Activated CD4-positive, alpha-beta T cell treated with anti-CD3 and anti-CD28 coated beads for 24 hours (primary cell): ENCODE measurements at regions not wholly inside any gene's neighbourhood (a gene's known extent, or its start where the extent isn't known, plus 50 kb on each side); places are given as distances from the start of the nearest gene placed in this dataset.
"Not testable (repeated sequence)": the region's sequence is repeated elsewhere in the genome, so short reads cannot be mapped to it uniquely, and the experiment has no call there.

Experiments used
- DNase-seq, 2 donors: peaks; one replicate each; pipeline ENCODE4 v3.0.0-alpha.2; 2020; ENCODE audit warnings: low read depth in 2 of 2

DNA sequence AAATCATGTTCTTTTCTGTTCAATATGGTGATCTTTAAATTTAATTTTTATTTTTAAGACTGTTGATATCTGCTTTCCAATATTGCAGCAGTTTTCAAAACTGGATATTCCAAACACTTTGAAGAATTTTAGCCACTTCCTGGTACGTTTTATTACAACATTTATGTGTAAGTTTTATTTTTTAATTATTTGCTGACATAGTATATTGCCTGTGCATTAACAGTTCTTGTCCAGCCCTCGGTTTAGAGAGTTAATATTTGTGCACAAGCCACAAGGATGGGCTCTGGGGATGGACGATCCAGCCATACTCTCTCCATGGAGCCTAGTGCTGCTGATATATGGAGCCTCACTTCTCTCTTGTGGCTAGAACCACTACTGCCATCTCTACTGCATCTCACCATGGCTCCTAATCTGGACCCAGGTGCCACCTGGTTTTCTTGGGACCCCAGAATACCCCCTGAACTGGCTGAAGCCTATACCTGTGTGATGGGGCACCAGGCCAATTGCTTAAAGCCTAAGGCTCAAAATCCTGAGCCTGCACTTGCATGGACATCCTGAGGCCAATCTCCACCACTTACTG, 262.5 kb downstream of the RASSF9 start:
- no peak for DNase-seq

DNA sequence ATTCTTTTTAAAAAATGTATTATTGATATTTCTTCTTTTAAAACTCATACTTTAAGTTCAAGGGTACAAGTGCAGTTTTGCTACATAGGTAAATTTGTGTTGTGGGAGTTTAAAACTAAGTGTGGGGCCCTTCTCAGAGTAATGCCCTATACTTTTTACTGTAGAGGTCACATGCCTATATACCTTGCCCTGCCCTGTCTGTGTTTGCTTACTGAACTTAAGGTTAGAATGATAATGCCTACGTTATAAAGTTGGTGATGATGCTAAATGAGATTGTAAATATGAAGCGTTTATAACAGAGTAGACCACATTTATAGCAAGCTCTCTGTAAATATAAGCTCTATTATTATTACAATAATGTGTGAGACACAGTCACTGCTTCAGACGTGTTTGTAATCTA, 261.9 kb downstream of the RASSF9 start:
- no peak for DNase-seq

DNA sequence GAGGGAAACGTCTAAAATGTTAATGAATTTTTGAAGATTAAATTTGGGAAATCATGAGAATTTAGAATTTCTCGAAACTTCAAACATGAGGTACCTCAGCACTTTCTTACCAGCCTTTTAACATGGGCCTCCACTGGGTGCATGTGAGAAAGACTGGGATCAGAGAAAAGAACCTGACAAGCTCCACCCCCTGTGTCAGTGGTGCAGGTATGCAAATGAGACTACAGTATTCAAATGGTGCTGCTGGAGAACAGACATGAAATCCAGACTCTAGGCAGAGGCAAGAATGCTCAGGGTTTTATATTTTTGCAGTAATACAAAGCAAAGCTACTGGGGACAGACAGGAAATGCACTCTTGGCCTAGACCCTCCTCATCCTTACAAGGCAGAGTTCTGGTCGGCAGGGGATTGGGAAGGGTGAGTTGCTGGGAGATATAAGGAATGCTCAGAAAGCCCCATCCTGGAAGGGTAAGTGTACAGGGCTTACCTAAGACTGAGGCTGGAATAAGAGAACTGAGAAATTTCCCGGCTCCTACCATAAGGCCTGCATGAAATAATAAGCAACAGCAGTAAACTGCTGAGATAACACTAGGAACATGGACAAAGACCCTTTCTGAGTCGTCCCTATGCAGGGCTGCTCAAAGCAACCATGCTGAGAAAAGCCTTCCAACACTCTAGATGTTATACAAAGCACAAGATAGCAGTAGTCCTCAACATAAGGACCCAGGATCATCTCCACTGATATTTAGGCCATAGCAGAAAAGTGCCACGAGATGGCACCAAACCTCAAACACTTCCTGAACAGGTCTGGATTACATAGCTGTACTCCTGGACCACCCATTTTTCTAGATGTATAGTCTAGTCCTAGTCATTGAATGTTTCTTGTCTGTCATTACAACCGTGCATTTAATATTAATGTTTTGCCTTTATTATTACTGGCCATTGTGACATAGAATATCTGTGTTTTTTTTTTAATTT, 260.8 kb downstream of the RASSF9 start:
- no peak for DNase-seq

DNA sequence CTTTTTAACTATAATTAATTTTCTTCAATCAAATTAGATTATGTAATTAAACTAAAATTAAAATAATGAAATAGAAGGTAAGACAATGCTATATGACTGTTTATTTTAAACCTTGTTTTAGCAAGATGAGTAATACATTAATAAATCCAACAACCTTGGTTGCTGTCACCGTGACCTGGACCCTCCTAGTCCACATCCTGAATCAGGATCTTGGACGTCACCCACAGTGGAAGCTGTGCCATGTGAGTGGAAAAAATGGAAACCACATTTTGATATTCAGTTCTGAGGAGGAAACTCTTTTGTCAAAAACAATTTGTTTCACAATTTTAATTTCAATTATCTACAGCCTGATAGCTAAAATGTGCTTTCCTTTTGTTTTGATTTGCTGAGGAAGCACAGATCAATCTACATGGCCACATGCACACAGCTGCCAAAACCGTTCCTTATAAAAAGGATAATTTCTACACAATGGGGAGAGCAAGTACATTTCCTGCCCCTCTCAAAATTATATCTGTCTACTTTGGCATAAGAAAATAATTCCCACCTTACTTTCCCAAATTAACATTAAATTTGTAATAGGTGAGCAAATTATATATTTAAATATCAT, 255.5 kb downstream of the RASSF9 start:
- no peak for DNase-seq

DNA sequence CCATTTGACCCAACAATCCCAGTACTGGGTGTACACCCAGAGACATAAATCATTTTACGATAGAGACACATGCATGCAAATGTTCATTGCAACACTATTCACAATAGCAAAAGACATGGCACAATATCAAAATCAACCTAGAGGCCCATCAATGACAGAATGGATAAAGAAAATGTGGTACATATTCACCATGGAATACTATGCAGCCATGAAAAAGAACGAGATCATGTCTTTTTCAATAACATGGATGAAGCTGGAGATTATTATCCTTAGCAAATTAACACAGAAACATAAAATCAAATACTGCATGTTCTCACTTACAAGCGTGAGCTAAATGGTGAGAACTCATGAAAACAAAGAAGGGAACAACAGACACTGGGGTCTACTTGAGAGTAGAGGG, 249.1 kb downstream of the RASSF9 start:
- no peak for DNase-seq

DNA sequence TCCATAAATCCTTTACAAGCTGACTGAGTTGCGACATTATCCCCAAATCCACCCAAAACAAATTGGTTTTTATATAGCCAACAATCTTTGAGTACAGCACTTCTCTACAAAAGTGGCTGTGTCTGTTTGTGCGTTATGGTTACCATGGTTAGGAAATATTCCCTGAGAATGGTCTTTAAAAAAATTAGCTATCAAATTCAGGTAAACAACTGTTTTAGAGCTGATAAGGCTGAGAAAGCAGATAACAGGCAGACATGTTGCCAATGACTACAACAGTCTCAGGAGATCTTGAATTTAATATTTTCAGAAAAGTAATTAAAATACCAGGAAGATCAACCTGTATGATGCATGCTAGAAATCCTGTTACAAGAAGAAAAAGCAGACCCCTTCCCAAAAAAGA, 248.0 kb downstream of the RASSF9 start:
- DNase-seq: no peak

DNA sequence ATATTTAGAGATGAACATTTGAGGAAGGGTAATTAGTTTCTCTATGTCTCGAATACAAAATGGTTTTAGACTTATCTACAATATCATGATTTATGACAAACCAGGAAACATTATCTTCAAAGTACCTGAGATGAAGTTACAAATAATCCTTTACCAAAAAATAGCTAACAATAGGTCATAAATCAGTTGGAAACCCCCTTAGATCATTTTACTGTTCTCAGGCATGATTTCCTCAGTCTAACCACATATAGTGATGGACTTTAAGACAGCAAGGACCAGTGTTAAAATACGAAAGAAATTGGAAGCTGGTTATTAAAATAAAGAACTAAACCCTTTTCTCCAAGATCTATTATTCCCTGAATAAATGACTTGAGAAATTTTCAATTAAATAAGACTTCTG, 235.4 kb downstream of the RASSF9 start:
- no peak for DNase-seq

DNA sequence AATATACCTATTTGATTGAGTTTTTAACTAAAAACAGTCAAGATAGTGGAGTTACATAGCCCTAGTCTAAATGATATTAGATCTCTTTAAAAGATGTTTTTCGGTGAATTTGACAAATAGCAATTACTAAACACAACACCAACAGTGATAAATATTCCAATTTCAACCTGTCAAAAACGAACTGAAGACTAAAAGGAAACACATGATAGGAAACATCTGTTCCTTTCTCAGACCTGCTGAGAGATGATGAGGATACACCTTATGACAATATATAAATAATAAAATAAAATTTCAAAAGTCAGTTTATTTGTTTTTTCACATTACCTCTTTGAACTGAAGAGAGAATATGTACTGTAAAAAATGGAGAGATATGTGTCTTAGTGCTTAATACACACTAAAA, 232.7 kb downstream of the RASSF9 start:
- no peak for DNase-seq

DNA sequence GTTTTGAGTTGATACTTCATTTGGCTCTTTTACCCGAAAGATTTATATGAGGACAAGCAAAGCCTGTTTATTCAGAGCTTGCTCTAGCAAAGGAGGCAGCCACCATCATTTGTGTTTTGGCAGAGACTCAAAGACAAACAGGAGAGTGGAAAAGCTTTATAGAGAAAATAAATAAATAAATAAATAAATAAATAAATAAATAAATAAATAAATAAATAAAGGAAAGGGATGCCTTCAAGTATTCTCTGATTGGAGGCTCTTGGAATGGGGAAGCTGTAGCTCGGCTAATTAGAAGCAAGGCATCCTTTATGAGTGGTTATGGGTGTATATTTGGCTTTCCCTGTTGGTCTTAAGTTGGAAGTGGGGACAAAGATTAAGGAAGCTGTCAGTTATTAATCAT, 229.8 kb downstream of the RASSF9 start:
- no peak for DNase-seq

DNA sequence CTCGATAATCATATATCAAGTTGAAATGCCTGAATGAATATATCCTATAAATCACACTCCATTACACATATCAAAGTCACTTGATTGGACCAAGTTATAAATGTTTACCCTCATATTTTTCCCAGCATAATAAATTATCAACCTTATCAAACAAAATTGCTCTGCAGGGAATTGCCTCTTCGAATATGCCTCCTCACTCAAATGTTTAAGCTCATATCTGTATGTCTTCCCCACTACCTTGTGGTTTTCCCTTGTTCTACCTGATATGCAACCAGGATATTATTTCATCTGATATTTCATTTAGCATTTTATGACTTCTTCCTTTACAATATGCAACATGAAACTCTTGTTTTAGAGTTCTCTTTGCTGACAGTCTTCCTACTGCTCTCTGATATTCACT, 226.4 kb downstream of the RASSF9 start:
- no peak for DNase-seq

DNA sequence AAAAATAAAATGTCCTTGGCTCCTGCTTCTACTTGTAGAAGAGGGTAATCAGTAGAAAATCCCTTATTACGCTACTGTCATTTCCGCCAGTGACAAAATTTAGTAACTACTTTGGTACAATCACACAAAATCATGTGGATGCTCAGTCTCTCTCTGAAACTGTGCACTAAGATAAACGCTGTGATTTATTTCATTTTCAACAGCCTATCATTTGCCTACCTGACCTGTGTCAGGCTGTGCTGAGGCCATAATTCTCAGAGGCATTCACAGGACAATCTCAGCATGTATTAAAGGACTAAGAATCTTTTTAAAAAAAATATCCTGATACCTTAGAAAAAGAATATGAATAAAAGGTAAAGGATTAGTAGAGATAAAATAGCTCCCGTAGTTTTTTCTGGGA, 226.0 kb downstream of the RASSF9 start:
- no peak for DNase-seq

DNA sequence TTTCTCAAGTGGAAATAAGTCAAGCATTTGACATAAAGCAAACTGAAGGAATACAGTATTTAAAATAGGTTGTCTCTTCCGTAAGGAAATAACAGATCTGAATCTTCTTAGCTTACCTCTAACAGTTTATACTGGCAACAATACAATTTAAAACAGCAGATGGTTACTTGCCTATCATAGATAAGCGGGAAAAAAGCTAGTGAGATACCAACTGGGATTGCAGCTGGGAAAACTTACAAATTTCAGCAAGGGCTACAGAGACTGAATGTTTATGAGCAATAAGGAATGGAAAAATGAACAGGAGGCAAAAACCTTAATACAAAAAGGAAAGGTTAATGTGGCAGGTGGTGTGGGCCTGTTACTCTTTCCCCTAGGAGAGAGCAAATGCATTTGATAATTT, 220.0 kb downstream of the RASSF9 start:
- DNase-seq: no peak

DNA sequence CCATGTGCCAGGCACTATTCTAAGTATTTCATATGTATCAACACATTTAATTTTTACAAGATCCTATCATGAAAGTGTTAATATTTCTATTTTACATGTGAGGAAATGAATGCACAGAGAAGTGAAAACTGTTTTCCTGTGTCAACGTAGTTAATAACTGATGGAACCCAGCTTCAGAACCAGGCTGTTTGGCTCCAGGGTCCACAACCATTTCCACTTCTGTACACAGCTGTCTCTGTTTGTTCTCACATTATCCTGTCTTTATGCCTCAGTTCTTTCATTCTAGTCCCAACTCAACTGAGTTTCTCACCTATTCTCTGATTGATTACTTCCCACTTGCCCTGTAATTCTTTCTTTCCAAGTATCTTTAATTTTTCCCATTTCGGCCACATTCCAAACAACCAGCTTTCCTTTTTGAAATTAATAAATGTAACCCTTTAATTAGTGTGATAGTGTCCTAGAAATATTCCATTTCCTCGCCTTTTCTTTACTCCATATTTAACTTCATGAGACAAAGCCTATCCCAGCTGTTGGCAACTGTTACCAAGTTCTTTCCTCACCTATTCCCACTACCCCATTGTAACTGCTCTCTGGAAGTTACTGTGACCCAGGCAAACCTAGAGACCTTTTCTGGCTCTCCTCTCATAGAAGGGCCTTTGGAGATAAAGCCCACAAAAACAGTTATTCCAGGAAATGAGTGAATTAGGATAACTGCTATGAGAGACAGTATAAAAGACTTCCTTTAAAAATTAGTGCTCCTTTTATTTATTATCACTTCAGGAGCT, 218.7 kb downstream of the RASSF9 start:
- DNase-seq: no peak

DNA sequence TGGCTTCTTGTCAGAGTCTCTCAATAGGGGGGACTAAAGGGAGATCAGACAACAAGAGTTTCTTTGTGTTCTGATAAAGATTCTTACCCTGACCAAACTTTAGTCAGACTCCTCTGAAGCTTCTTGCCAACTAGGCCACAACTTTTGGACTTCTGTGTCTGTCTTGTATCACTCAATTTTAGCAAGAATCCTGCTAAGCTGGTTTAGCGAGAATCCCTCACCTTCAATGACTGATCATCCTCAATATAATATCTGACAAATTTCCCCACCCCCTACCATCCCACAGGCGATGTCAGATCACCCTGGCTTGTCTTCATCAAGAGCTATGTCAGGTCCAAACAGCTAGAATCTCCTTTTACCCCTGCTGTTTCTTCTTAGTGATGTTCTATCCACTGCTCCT, 215.2 kb downstream of the RASSF9 start:
- DNase-seq: no peak

DNA sequence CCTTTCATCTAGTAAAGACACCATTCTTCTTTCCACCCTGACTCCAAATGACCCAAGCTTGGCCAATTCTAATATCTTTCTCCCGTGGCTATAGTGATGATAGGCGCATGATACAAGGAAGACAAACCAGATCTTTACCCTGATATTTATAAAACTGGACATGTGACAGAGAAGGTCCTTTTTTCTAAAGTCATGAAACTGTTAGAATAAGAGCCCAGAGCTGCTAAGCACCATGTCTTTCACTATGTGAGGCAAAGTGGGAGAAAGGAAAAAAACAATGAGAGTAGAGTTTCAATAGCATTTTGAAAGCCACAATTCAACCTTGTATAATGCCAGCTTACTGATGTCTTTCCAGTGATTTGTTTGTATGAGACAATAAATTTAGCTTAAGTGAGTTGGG, 212.4 kb downstream of the RASSF9 start:
- DNase-seq: no peak

DNA sequence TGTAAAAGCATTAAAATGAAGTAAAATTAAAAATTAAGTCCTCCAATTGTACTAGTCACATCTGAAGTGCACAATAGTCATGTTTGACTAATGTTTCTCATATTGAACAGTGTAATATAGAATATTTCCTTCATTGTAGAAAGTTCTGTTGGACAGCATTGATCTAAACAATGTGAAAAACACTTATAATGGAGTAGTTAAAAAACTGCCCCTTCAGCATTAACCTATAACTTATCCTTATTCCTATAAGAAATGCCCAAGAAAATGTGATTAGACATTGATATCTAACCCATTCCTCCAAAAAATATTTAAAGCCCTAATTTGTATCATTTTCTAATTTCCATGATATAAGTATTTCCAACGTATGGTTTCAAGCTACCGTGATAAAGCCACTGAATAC, 210.7 kb downstream of the RASSF9 start:
- DNase-seq: no peak

DNA sequence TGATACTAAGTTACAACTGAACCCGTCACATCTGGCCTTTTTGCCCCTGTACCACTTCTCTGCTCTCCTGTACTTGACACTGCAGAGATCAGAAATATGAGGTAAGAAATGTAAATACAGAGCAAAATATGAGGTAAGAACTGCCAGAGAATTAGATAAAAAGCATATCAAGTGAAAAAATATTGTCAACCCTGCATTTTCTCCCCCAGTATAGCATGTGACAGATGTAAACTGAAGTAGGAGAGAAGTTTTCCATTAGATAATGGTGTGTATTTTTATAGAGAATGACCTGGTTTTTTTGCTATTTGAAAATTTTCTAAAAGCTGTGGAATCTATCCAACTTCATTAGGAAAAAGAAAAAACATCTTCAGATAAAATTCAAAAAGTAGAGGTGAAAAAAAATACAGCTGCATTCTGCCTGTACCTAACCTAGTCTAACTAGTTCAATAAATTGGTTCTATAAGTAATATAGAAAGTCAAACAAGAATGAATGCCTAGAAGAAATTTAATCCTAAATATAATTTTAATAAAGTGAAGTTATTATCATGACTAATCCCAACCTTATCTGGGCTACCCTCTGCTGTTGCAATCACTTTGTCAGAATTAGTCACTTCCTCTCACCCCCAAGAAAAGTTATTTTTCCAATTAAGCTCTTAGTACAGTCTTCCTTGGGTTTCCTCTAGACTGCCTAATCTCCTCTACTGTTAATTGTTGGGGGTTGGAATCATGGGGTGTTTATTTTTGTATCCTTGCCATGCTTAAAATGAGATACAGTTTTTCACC, 210.0 kb downstream of the RASSF9 start:
- DNase-seq: no peak

DNA sequence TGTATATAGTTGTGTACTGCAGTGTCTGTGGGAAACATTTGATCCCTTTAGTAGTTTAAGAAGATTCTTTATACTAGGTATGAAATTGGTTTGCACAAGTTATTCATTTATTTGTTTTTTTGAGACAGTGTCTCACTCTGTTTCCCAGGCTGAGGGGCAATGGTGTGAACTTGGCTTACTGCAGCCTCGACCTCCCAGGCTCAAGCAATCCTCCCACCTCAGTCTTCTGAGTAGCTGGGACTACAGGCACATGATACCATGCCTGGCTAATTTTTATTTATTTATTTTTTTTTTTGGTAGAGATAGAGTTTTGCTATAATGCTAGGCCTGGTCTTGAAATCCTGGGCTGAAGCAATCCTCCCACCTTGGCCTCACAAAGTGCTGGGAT, 209.4 kb downstream of the RASSF9 start:
- DNase-seq: no peak

DNA sequence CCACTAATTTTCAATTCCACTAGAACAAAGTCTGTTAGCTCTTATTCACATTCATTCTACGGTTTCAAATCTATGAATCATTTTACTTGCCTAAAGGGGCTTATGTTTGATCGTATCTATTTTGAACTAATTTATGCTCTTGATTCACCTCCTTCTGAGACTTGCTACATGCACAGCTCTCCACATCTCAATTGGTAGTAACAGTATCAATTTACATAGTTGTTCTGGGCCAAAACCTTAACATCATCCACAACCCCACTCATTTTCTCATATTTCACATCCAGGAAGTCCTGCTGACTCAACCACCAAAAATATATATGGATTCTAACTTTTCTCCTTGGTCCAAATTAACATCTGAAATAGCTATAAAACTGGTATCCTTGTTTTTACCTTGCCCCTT, 208.6 kb downstream of the RASSF9 start:
- DNase-seq: no peak

DNA sequence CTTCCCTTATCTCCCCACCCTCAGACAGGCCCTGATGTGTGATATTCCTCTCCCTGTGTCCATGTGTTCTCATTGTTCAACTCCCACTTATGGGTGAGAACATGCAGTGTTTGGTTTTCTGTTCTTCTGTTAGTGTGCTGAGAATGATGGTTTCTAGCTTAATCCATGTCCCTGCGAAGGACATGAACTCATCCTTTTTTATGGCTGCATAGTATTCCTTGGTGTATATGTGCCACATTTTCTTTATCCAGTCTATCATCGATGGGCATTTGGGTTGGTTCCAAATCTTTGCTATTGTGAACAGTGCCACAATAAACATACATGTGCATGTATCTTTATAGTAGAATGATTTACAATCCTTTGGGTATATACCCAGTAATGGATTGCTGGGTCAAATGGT, 207.6 kb downstream of the RASSF9 start:
- DNase-seq: not testable (repeated sequence)

DNA sequence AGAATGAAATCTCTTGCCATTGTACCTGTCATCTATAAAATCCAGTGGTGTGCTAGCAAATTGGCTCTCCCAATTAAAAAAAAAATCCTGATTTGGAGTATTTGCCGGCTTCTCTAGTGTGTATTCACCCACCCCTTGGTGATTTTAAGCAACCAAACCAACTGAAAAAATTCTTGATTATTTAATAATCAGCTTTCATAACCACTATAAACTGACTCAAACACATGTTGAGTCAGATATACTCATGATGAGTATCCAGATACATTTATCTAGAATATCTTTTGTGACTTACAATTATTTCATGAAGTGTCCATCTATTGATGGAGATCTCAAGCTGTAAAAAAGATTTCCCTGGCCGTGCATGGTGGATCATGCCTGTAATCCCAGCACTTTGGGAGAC, 205.4 kb downstream of the RASSF9 start:
- DNase-seq: no peak

DNA sequence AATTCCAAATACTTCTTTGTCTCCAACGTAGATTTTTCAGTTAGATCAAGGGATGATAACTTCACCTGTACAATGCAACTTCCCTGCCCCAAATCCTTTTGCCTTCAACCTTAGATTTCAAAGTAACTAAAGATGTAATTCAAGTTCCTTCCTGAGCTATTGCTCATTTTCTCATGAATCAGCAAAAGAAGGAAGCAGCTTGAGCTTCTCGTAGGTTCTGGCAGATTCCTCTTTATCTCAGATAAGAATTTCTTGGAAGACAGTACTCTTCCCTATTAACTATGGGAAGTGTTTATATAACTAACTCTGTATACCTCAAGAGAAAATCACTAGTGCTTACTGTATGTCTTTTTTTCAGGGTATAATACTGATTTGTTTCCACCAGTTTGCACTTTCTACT, 203.8 kb downstream of the RASSF9 start:
- no peak for DNase-seq
